WERI-Rb-1 (cell line): ENCODE measurements at regions not wholly inside any gene's neighbourhood (a gene's known extent, or its start where the extent isn't known, plus 50 kb on each side); places are given as distances from the start of the nearest gene placed in this dataset.

ENCODE experiments used
- DNase-seq: peaks from one replicate; pipeline ENCODE4 v3.0.0-alpha.2; 2020
- H3K27ac ChIP-seq: fragments of 250-450 bp; sonication (Bioruptor Pico); 2 replicates; pipeline ENCODE4 v1.5.1; 2020; ENCODE audit warnings: mild to moderate bottlenecking, moderate library complexity
- H3K27me3 ChIP-seq: fragments of 250-450 bp; sonication (Bioruptor Pico); 2 replicates; pipeline ENCODE4 v1.5.1; 2021; ENCODE audit warnings: mild to moderate bottlenecking, low read depth, moderate library complexity; ENCODE audit not compliant: insufficient read depth, severe bottlenecking
- H3K36me3 ChIP-seq: fragments of 250-450 bp; sonication (Bioruptor Pico); 2 replicates; pipeline ENCODE4 v1.5.1; 2020; ENCODE audit warnings: mild to moderate bottlenecking, moderate library complexity
- H3K4me3 ChIP-seq: 2 replicates; pipeline ENCODE4 v1.5.1; 2011; ENCODE audit warnings: low read depth, mild to moderate bottlenecking, control low read depth, low read length
- H3K9me3 ChIP-seq: fragments of 250-450 bp; sonication (Bioruptor Pico); 2 replicates; pipeline ENCODE4 v1.5.1; 2021; ENCODE audit warnings: mild to moderate bottlenecking, moderate library complexity; ENCODE audit not compliant: severe bottlenecking
- CTCF ChIP-seq: IDR thresholded peaks from 2 replicates; pipeline ENCODE4 v1.5.1; 2011; ENCODE audit warnings: low read depth, mild to moderate bottlenecking, control low read depth, inconsistent platforms, low read length

GRCh38 chr4:24428850-24429249 is 155.5 kb downstream of the DHX15 start:
- Histone ChIP-seq H3K27me3 (no peaks in the 10 kb centered on the region), H3K36me3 (no peaks in the 10 kb centered on the region), H3K27ac (no peak overlapping the region), H3K4me3 (no peak overlapping the region), H3K9me3 (no peaks in the 10 kb centered on the region)
- DNase-seq, result no peak
- TF ChIP-seq CTCF, result no peak

- no peaks in the 10 kb centered on the region for H3K36me3 ChIP-seq
- no peak for DNase-seq
- no peaks in the 10 kb centered on the region for H3K27me3 ChIP-seq
- no peaks in the 10 kb centered on the region for H3K9me3 ChIP-seq
- no peak overlapping the region for H3K27ac ChIP-seq
- no peak overlapping the region for H3K4me3 ChIP-seq
- TF ChIP-seq CTCF, result no peak
Observed at GRCh38 chr4:24426557-24426956, 157.8 kb downstream of the DHX15 start.

- Histone ChIP-seq H3K27ac (no peak overlapping the region), H3K36me3 (no peaks in the 10 kb centered on the region), H3K4me3 (no peak overlapping the region), H3K9me3 (no peaks in the 10 kb centered on the region), H3K27me3 (no peaks in the 10 kb centered on the region)
- DNase-seq, result no peak
- no peak for TF ChIP-seq CTCF
Observed at GRCh38 chr4:24425863-24426262, 158.5 kb downstream of the DHX15 start.

GRCh38 chr4:24423670-24424069 is 160.7 kb downstream of the DHX15 start:
- Histone ChIP-seq H3K4me3 (no peak overlapping the region), H3K27me3 (no peaks in the 10 kb centered on the region), H3K36me3 (no peaks in the 10 kb centered on the region), H3K27ac (no peak overlapping the region), H3K9me3 (no peaks in the 10 kb centered on the region)
- DNase-seq, result no peak
- no peak for TF ChIP-seq CTCF

GRCh38 chr4:24422644-24423043 is 161.7 kb downstream of the DHX15 start:
- Histone ChIP-seq H3K36me3 (no peaks in the 10 kb centered on the region), H3K9me3 (no peaks in the 10 kb centered on the region), H3K4me3 (no peak overlapping the region), H3K27me3 (no peaks in the 10 kb centered on the region), H3K27ac (no peak overlapping the region)
- TF ChIP-seq CTCF, result no peak
- DNase-seq, result no peak

GRCh38 chr4:24419181-24420034 is 164.9 kb downstream of the DHX15 start:
- peak; percentile 78 for DNase-seq
- Histone ChIP-seq H3K9me3 (no peaks in the 10 kb centered on the region), H3K27me3 (no peaks in the 10 kb centered on the region), H3K36me3 (no peaks in the 10 kb centered on the region), H3K4me3 (no peak overlapping the region), H3K27ac (no peak overlapping the region)
- TF ChIP-seq CTCF, result peak; percentile 90
